ENCODE measurements at regions not wholly inside any gene's neighbourhood (a gene's known extent, or its start where the extent isn't known, plus 50 kb on each side); places are given as distances from the start of the nearest gene placed in this dataset.

GRCh38 chr11:91947215-91947820 lies 277.3 kb upstream of the FAT3 start:
- TF ChIP-seq, protein P1, sequence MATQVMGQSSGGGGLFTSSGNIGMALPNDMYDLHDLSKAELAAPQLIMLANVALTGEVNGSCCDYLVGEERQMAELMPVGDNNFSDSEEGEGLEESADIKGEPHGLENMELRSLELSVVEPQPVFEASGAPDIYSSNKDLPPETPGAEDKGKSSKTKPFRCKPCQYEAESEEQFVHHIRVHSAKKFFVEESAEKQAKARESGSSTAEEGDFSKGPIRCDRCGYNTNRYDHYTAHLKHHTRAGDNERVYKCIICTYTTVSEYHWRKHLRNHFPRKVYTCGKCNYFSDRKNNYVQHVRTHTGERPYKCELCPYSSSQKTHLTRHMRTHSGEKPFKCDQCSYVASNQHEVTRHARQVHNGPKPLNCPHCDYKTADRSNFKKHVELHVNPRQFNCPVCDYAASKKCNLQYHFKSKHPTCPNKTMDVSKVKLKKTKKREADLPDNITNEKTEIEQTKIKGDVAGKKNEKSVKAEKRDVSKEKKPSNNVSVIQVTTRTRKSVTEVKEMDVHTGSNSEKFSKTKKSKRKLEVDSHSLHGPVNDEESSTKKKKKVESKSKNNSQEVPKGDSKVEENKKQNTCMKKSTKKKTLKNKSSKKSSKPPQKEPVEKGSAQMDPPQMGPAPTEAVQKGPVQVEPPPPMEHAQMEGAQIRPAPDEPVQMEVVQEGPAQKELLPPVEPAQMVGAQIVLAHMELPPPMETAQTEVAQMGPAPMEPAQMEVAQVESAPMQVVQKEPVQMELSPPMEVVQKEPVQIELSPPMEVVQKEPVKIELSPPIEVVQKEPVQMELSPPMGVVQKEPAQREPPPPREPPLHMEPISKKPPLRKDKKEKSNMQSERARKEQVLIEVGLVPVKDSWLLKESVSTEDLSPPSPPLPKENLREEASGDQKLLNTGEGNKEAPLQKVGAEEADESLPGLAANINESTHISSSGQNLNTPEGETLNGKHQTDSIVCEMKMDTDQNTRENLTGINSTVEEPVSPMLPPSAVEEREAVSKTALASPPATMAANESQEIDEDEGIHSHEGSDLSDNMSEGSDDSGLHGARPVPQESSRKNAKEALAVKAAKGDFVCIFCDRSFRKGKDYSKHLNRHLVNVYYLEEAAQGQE (IDR thresholded peaks at IDR 0.05; ENCODE audit: insufficient replicate concordance, low read depth), result no peak
- TF ChIP-seq SPI1 (IDR thresholded peaks at IDR 0.05; ENCODE audit: borderline replicate concordance, low read depth) (no peak), GABPA (IDR thresholded peaks at IDR 0.05; ENCODE audit: low read depth) (no peak), POLR2AphosphoS5 (IDR thresholded peaks at IDR 0.05; ENCODE audit: low read depth) (no peak)
- DNase-seq (ENCODE audit: low read depth in 1 of 2, low spot score in 1 of 2), result no peak
- H3K27ac ChIP-seq (replicated peaks), result no peak overlapping the region
- no peaks in the 10 kb centered on the region for H3K27me3 ChIP-seq (ENCODE audit: insufficient read depth, poor library complexity, severe bottlenecking)
- no peak overlapping the region for H3K4me3 ChIP-seq (replicated peaks; ENCODE audit: insufficient read depth, low read length)

- no peak for DNase-seq (ENCODE audit: low read depth in 1 of 2, low spot score in 1 of 2)
- Histone ChIP-seq H3K27ac (replicated peaks) (no peak overlapping the region), H3K4me3 (replicated peaks; ENCODE audit: insufficient read depth, low read length) (no peak overlapping the region), H3K27me3 (ENCODE audit: insufficient read depth, poor library complexity, severe bottlenecking) (no peaks in the 10 kb centered on the region)
- TF ChIP-seq, protein P1 (IDR thresholded peaks at IDR 0.05; ENCODE audit: insufficient replicate concordance, low read depth), result no peak
- TF ChIP-seq GABPA (IDR thresholded peaks at IDR 0.05; ENCODE audit: low read depth) (no peak), POLR2AphosphoS5 (IDR thresholded peaks at IDR 0.05; ENCODE audit: low read depth) (no peak), CTCF (IDR thresholded peaks at IDR 0.05; ENCODE audit: insufficient read depth, low read length) (no peak), SPI1 (IDR thresholded peaks at IDR 0.05; ENCODE audit: borderline replicate concordance, low read depth) (no peak)
Observed at GRCh38 chr11:91946397-91946951, 278.1 kb upstream of the FAT3 start.

- H3K27ac ChIP-seq (replicated peaks), result no peak overlapping the region
- no peak for DNase-seq (ENCODE audit: low read depth in 1 of 2, low spot score in 1 of 2)
- H3K4me3 ChIP-seq (replicated peaks; ENCODE audit: insufficient read depth, low read length), result no peak overlapping the region
- TF ChIP-seq SPI1 (IDR thresholded peaks at IDR 0.05; ENCODE audit: borderline replicate concordance, low read depth) (no peak), CTCF (IDR thresholded peaks at IDR 0.05; ENCODE audit: insufficient read depth, low read length) (no peak), GABPA (IDR thresholded peaks at IDR 0.05; ENCODE audit: low read depth) (no peak), POLR2AphosphoS5 (IDR thresholded peaks at IDR 0.05; ENCODE audit: low read depth) (no peak)
- TF ChIP-seq, protein P1 (IDR thresholded peaks at IDR 0.05; ENCODE audit: insufficient replicate concordance, low read depth), result no peak
- no peaks in the 10 kb centered on the region for H3K27me3 ChIP-seq (ENCODE audit: insufficient read depth, poor library complexity, severe bottlenecking)
Observed at GRCh38 chr11:91935120-91935519, 289.5 kb upstream of the FAT3 start.
